Colonic mucosa (tissue), 4 donors: ENCODE measurements at regions not wholly inside any gene's neighbourhood (a gene's known extent, or its start where the extent isn't known, plus 50 kb on each side); places are given as distances from the start of the nearest gene placed in this dataset.
"Not testable (repeated sequence)": the region's sequence is repeated elsewhere in the genome, so short reads cannot be mapped to it uniquely, and the experiment has no call there.

Experiments
- DNase-seq: peaks from one replicate; pipeline ENCODE4 v3.0.0-alpha.2; 2020
- H3K27ac ChIP-seq: fragments of 200-600 bp; one replicate; pipeline ENCODE4 v1.8.0; 2021
- H3K27me3 ChIP-seq: fragments of 200-600 bp; one replicate; pipeline ENCODE4 v1.8.0; 2021
- H3K36me3 ChIP-seq: fragments of 200-600 bp; one replicate; pipeline ENCODE4 v1.8.0; 2021
- H3K4me1 ChIP-seq: fragments of 200-600 bp; one replicate; pipeline ENCODE4 v1.8.0; 2021; ENCODE audit warnings: mild to moderate bottlenecking
- H3K4me3 ChIP-seq: fragments of 200-600 bp; one replicate; pipeline ENCODE4 v1.8.0; 2021
- H3K9ac ChIP-seq, 2 donors: one replicate each; pipeline ENCODE4 v1.7.0; 2013; ENCODE audit warnings: control low read depth in 2 of 2, low read depth in 2 of 2, low read length in 2 of 2
- H3K9me3 ChIP-seq: fragments of 200-600 bp; one replicate; pipeline ENCODE4 v1.8.0; 2021
- intact Hi-C: fragments of 100-400 bp; cut with DNase I; formaldehyde crosslinking; loops from one replicate; pipeline ENCODE4 v1.14.1; 2022
- TF ChIP-seq, protein P1 (sequence below): fragments of 200-600 bp; IDR thresholded peaks from one replicate; pipeline ENCODE4 v1.8.0; 2022; ENCODE audit warnings: antibody characterized with exemption, mild to moderate bottlenecking
- donor health status: healthy.
- donor health status: DM: no; HTN: no; CAD: no.
- donor health status: DM: no; HTN: no; CAD: no.

- no peak for DNase-seq
- no peaks in the 10 kb centered on the region for H3K9me3 ChIP-seq
- no peak overlapping the region for H3K9ac ChIP-seq
- intact Hi-C loops = no loop called here
- H3K4me3 ChIP-seq = no peak overlapping the region
- H3K27ac ChIP-seq = no peak overlapping the region
- no peaks in the 10 kb centered on the region for H3K4me1 ChIP-seq
- no peaks in the 10 kb centered on the region for H3K27me3 ChIP-seq
- H3K36me3 ChIP-seq = no peaks in the 10 kb centered on the region
- TF ChIP-seq, protein P1, sequence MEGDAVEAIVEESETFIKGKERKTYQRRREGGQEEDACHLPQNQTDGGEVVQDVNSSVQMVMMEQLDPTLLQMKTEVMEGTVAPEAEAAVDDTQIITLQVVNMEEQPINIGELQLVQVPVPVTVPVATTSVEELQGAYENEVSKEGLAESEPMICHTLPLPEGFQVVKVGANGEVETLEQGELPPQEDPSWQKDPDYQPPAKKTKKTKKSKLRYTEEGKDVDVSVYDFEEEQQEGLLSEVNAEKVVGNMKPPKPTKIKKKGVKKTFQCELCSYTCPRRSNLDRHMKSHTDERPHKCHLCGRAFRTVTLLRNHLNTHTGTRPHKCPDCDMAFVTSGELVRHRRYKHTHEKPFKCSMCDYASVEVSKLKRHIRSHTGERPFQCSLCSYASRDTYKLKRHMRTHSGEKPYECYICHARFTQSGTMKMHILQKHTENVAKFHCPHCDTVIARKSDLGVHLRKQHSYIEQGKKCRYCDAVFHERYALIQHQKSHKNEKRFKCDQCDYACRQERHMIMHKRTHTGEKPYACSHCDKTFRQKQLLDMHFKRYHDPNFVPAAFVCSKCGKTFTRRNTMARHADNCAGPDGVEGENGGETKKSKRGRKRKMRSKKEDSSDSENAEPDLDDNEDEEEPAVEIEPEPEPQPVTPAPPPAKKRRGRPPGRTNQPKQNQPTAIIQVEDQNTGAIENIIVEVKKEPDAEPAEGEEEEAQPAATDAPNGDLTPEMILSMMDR = no peak
Observed at GRCh38 chr12:124673801-124674617, 106.6 kb upstream of the NCOR2 start.

GRCh38 chr12:124669271-124669721, 101.9 kb upstream of the NCOR2 start:
- H3K9me3 ChIP-seq, intact Hi-C loops, H3K4me3 ChIP-seq, H3K4me1 ChIP-seq, H3K27ac ChIP-seq, H3K9ac ChIP-seq, DNase-seq, H3K36me3 ChIP-seq, H3K27me3 ChIP-seq: not testable (repeated sequence)

DNA sequence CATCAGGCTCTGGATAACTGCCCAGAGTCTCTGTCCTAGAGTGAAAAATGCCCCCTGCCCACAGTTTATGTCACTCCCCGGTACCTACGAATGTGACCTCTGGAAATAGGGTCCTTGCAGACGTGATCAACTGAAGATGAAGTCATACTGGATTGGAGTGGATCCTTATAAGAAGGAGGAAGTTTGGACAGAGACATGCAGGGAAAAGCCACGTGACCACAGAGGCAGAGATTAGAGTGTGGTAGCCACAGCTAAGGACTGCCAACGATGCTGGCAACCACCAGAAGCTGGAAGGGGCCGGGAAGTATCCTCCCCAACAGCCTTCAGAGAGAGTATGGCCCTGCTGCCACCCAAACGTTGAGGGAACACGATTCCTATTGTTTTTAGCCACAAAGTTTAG, 101.2 kb upstream of the NCOR2 start:
- no peaks in the 10 kb centered on the region for H3K36me3 ChIP-seq
- TF ChIP-seq, protein P1 = no peak
- no peaks in the 10 kb centered on the region for H3K27me3 ChIP-seq
- no peak overlapping the region for H3K4me3 ChIP-seq
- intact Hi-C loops = no loop called here
- H3K27ac ChIP-seq = no peak overlapping the region
- H3K4me1 ChIP-seq = peaks cover 3% of the 10 kb centered on the region
- H3K9ac ChIP-seq = no peak overlapping the region
- H3K9me3 ChIP-seq = no peaks in the 10 kb centered on the region
- DNase-seq = no peak

- Histone ChIP-seq H3K27ac (no peak overlapping the region), H3K36me3 (no peaks in the 10 kb centered on the region), H3K9me3 (no peaks in the 10 kb centered on the region), H3K27me3 (no peaks in the 10 kb centered on the region), H3K4me3 (no peak overlapping the region), H3K9ac (peak overlapping the region in 1 of 2 donors; percentile 5), H3K4me1 (peaks cover 3% of the 10 kb centered on the region)
- TF ChIP-seq, protein P1 = no peak
- intact Hi-C loops = no loop called here
- peak; percentile 28 for DNase-seq
Observed at GRCh38 chr12:124667506-124668326, 100.3 kb upstream of the NCOR2 start.

DNA sequence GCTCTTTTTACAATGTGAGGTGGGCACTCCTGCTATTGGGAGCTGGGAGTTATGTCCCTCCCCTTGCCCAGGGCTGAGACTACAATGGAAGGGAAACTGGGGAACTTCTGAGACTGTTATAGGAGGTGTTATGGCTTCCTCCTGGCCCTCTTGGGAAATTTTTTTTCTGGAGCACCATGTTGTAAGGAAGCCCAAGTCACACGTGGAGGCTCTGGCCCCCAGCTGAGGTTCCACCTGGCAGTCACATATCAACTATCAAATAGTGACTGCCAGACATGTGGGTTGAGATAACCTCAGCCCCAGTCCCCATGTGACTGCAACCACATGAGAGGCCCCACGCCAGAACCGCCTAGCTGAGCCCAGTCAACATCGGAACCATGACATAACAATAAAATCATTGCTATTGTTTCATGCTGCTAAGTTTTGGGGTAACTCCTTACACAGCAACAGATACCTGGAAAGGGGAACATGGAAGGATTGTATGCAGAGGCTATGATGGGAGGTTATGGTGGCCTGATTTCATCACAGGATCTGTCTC, 99.4 kb upstream of the NCOR2 start:
- Histone ChIP-seq H3K27ac (no peak overlapping the region), H3K4me3 (no peak overlapping the region), H3K27me3 (no peaks in the 10 kb centered on the region), H3K36me3 (no peaks in the 10 kb centered on the region), H3K9ac (no peak overlapping the region), H3K4me1 (peaks cover 3% of the 10 kb centered on the region), H3K9me3 (no peaks in the 10 kb centered on the region)
- intact Hi-C loops = no loop called here
- DNase-seq = no peak
- TF ChIP-seq, protein P1 = no peak
